CD8-positive, alpha-beta memory T cell (primary cell): ENCODE measurements at regions not wholly inside any gene's neighbourhood (a gene's known extent, or its start where the extent isn't known, plus 50 kb on each side); places are given as distances from the start of the nearest gene placed in this dataset.

Experiments used
- CTCF ChIA-PET: fragments of 350-600 bp; sonication (Branson Sonifier 250); formaldehyde crosslinking; loops from one replicate; lab custom pipeline; 2021; ENCODE audit warnings: antibody characterized with exemption; lab: Charles Lee
- POLR2A ChIA-PET: fragments of 350-600 bp; sonication (Branson Sonifier 250); formaldehyde crosslinking; loops from one replicate; lab custom pipeline; 2021; ENCODE audit warnings: antibody characterized with exemption; lab: Charles Lee
- DNase-seq, 5 donors: peaks; one replicate each; pipeline versions ENCODE4 v3.0.0 to v3.0.0-alpha.2; 2020 to 2022; ENCODE audit warnings: mixed read lengths in 1 of 5
- H3K27ac ChIP-seq: one replicate; pipeline ENCODE4 v1.7.0; 2013; ENCODE audit warnings: low read depth, mild to moderate bottlenecking, low read length, moderate library complexity
- H3K27me3 ChIP-seq: 2 replicates; pipeline ENCODE4 v1.7.0; 2013; ENCODE audit warnings: low read length, mild to moderate bottlenecking; ENCODE audit not compliant: insufficient read depth, poor library complexity, severe bottlenecking
- H3K36me3 ChIP-seq: 2 replicates; pipeline ENCODE4 v1.7.0; 2013; ENCODE audit warnings: mild to moderate bottlenecking, low read length, moderate library complexity; ENCODE audit not compliant: insufficient read depth
- H3K4me1 ChIP-seq: 2 replicates; pipeline ENCODE4 v1.7.0; 2013; ENCODE audit warnings: mild to moderate bottlenecking, low read length, moderate library complexity; ENCODE audit not compliant: insufficient read depth
- H3K4me3 ChIP-seq: 2 replicates; pipeline ENCODE4 v1.7.0; 2013; ENCODE audit warnings: mild to moderate bottlenecking, low read length
- H3K9me3 ChIP-seq: 2 replicates; pipeline ENCODE4 v1.7.0; 2013; ENCODE audit warnings: mild to moderate bottlenecking, low read length
- H3K27ac Mint-ChIP-seq, 8 donors: one replicate each; pipeline ENCODE4 v1.8.0; 2020 to 2021; ENCODE audit warnings: mixed read lengths in 8 of 8, mild to moderate bottlenecking in 6 of 8, inconsistent platforms in 3 of 8, moderate library complexity in 3 of 8
- H3K27me3 Mint-ChIP-seq, 2 donors: one replicate each; pipeline ENCODE4 v1.8.0; 2020 to 2021; ENCODE audit warnings: mixed read lengths in 2 of 2, mild to moderate bottlenecking in 1 of 2, moderate library complexity in 1 of 2
- H3K36me3 Mint-ChIP-seq, 3 donors: one replicate each; pipeline ENCODE4 v1.8.0; 2020 to 2021; ENCODE audit warnings: mixed read lengths in 3 of 3, inconsistent platforms in 1 of 3, mild to moderate bottlenecking in 1 of 3
- H3K4me1 Mint-ChIP-seq, 3 donors: one replicate each; pipeline ENCODE4 v1.8.0; 2020 to 2021; ENCODE audit warnings: mixed read lengths in 3 of 3, inconsistent platforms in 1 of 3, mild to moderate bottlenecking in 1 of 3
- H3K4me3 Mint-ChIP-seq, 7 donors: one replicate each; pipeline ENCODE4 v1.8.0; 2020 to 2021; ENCODE audit warnings: mixed read lengths in 7 of 7, mild to moderate bottlenecking in 6 of 7, moderate library complexity in 4 of 7, inconsistent platforms in 2 of 7
- H3K9me3 Mint-ChIP-seq, 5 donors: one replicate each; pipeline ENCODE4 v1.8.0; 2020 to 2022; ENCODE audit warnings: mixed read lengths in 5 of 5, mild to moderate bottlenecking in 3 of 5, moderate library complexity in 2 of 5, inconsistent platforms in 1 of 5

GRCh38 chr3:83065851-83066460, 1304.5 kb upstream of the GBE1 start:
- Histone ChIP-seq H3K4me1 (no peaks in the 10 kb centered on the region), H3K4me3 (no peak overlapping the region), H3K9me3 (no peaks in the 10 kb centered on the region), H3K27me3 (no peaks in the 10 kb centered on the region), H3K27ac (no peak overlapping the region), H3K36me3 (no peaks in the 10 kb centered on the region)
- Mint-ChIP-seq H3K4me1 (no peaks in the 10 kb centered on the region), H3K36me3 (no peaks in the 10 kb centered on the region), H3K9me3 (peaks cover 6 to 19% (median 15%) of the 10 kb centered on the region in 5 donors), H3K4me3 (no peak overlapping the region), H3K27ac (no peak overlapping the region), H3K27me3 (no peaks in the 10 kb centered on the region)
- POLR2A ChIA-PET, result no interaction called here
- no peak for DNase-seq
- CTCF ChIA-PET, result no interaction called here

GRCh38 chr3:83063446-83063845, 1302.0 kb upstream of the GBE1 start:
- no peak for DNase-seq
- Histone ChIP-seq H3K27me3 (no peaks in the 10 kb centered on the region), H3K27ac (no peak overlapping the region), H3K4me1 (no peaks in the 10 kb centered on the region), H3K36me3 (no peaks in the 10 kb centered on the region), H3K9me3 (no peaks in the 10 kb centered on the region), H3K4me3 (no peak overlapping the region)
- Mint-ChIP-seq H3K36me3 (no peaks in the 10 kb centered on the region), H3K9me3 (peaks cover 8 to 32% (median 17%) of the 10 kb centered on the region in 5 donors), H3K27ac (no peak overlapping the region), H3K27me3 (no peaks in the 10 kb centered on the region), H3K4me3 (no peak overlapping the region), H3K4me1 (no peaks in the 10 kb centered on the region)
- CTCF ChIA-PET, result no interaction called here
- POLR2A ChIA-PET, result no interaction called here

- no peaks in the 10 kb centered on the region for H3K36me3 Mint-ChIP-seq
- Histone ChIP-seq H3K4me1 (no peaks in the 10 kb centered on the region), H3K4me3 (no peak overlapping the region), H3K27me3 (no peaks in the 10 kb centered on the region), H3K9me3 (no peaks in the 10 kb centered on the region), H3K36me3 (no peaks in the 10 kb centered on the region), H3K27ac (no peak overlapping the region)
- H3K4me1 Mint-ChIP-seq, result no peaks in the 10 kb centered on the region
- ChIA-PET POLR2A (no interaction called here), CTCF (no interaction called here)
- no peaks in the 10 kb centered on the region for H3K27me3 Mint-ChIP-seq
- DNase-seq, result no peak
- H3K4me3 Mint-ChIP-seq, result no peak overlapping the region
- H3K27ac Mint-ChIP-seq, result no peak overlapping the region
- H3K9me3 Mint-ChIP-seq, result peaks cover 0 to 6% (median 0%) of the 10 kb centered on the region in 5 donors
Measured at GRCh38 chr3:83048556-83048955, 1287.1 kb upstream of the GBE1 start.

GRCh38 chr3:83039422-83039821, 1278.0 kb upstream of the GBE1 start:
- H3K9me3 Mint-ChIP-seq, result peaks cover 1 to 17% (median 7%) of the 10 kb centered on the region in 5 donors
- no peaks in the 10 kb centered on the region for H3K36me3 ChIP-seq
- DNase-seq, result no peak
- H3K9me3 ChIP-seq, result no peaks in the 10 kb centered on the region
- H3K27ac Mint-ChIP-seq, result peak overlapping the region in 1 of 8 donors; percentile 11
- no peak overlapping the region for H3K27ac ChIP-seq
- no peaks in the 10 kb centered on the region for H3K27me3 ChIP-seq
- no peaks in the 10 kb centered on the region for H3K4me1 ChIP-seq
- ChIA-PET CTCF (no interaction called here), POLR2A (no interaction called here)
- H3K4me3 Mint-ChIP-seq, result no peak overlapping the region
- no peaks in the 10 kb centered on the region for H3K27me3 Mint-ChIP-seq
- H3K4me1 Mint-ChIP-seq, result no peaks in the 10 kb centered on the region
- H3K4me3 ChIP-seq, result no peak overlapping the region
- H3K36me3 Mint-ChIP-seq, result no peaks in the 10 kb centered on the region

- Histone ChIP-seq H3K27me3 (no peaks in the 10 kb centered on the region), H3K9me3 (no peaks in the 10 kb centered on the region), H3K4me3 (no peak overlapping the region), H3K4me1 (no peaks in the 10 kb centered on the region), H3K27ac (no peak overlapping the region), H3K36me3 (no peaks in the 10 kb centered on the region)
- H3K36me3 Mint-ChIP-seq, result no peaks in the 10 kb centered on the region
- POLR2A ChIA-PET, result no interaction called here
- no peak overlapping the region for H3K4me3 Mint-ChIP-seq
- H3K27me3 Mint-ChIP-seq, result no peaks in the 10 kb centered on the region
- no peak overlapping the region for H3K27ac Mint-ChIP-seq
- H3K9me3 Mint-ChIP-seq, result peaks cover 1 to 19% (median 3%) of the 10 kb centered on the region in 5 donors
- CTCF ChIA-PET, result no interaction called here
- DNase-seq, result no peak
- H3K4me1 Mint-ChIP-seq, result no peaks in the 10 kb centered on the region
Measured at GRCh38 chr3:83035704-83036010, 1274.2 kb upstream of the GBE1 start.

GRCh38 chr3:83034806-83035703, 1273.6 kb upstream of the GBE1 start:
- Mint-ChIP-seq H3K4me1 (no peaks in the 10 kb centered on the region), H3K27ac (no peak overlapping the region), H3K27me3 (no peaks in the 10 kb centered on the region), H3K9me3 (peaks cover 0 to 16% (median 4%) of the 10 kb centered on the region in 5 donors), H3K4me3 (no peak overlapping the region), H3K36me3 (no peaks in the 10 kb centered on the region)
- Histone ChIP-seq H3K27me3 (no peaks in the 10 kb centered on the region), H3K27ac (no peak overlapping the region), H3K4me3 (no peak overlapping the region), H3K9me3 (no peaks in the 10 kb centered on the region), H3K4me1 (no peaks in the 10 kb centered on the region), H3K36me3 (no peaks in the 10 kb centered on the region)
- DNase-seq, result no peak
- ChIA-PET CTCF (no interaction called here), POLR2A (no interaction called here)

GRCh38 chr3:83033133-83033532, 1271.7 kb upstream of the GBE1 start:
- Mint-ChIP-seq H3K36me3 (no peaks in the 10 kb centered on the region), H3K4me3 (no peak overlapping the region), H3K4me1 (no peaks in the 10 kb centered on the region), H3K27ac (no peak overlapping the region), H3K27me3 (no peaks in the 10 kb centered on the region), H3K9me3 (peaks cover 0 to 15% (median 8%) of the 10 kb centered on the region in 5 donors)
- CTCF ChIA-PET, result no interaction called here
- Histone ChIP-seq H3K27ac (no peak overlapping the region), H3K4me3 (no peak overlapping the region), H3K9me3 (no peaks in the 10 kb centered on the region), H3K4me1 (no peaks in the 10 kb centered on the region), H3K27me3 (no peaks in the 10 kb centered on the region), H3K36me3 (no peaks in the 10 kb centered on the region)
- DNase-seq, result no peak
- POLR2A ChIA-PET, result no interaction called here

GRCh38 chr3:83023086-83023485, 1261.6 kb upstream of the GBE1 start:
- Mint-ChIP-seq H3K27ac (no peak overlapping the region), H3K36me3 (no peaks in the 10 kb centered on the region), H3K9me3 (peaks cover 3 to 15% (median 8%) of the 10 kb centered on the region in 5 donors), H3K4me3 (no peak overlapping the region), H3K4me1 (no peaks in the 10 kb centered on the region), H3K27me3 (no peaks in the 10 kb centered on the region)
- no peaks in the 10 kb centered on the region for H3K27me3 ChIP-seq
- DNase-seq, result no peak
- no peak overlapping the region for H3K4me3 ChIP-seq
- H3K36me3 ChIP-seq, result no peaks in the 10 kb centered on the region
- H3K27ac ChIP-seq, result no peak overlapping the region
- ChIA-PET POLR2A (no interaction called here), CTCF (no interaction called here)
- no peaks in the 10 kb centered on the region for H3K4me1 ChIP-seq
- H3K9me3 ChIP-seq, result no peaks in the 10 kb centered on the region
